ENCODE measurements at regions not wholly inside any gene's neighbourhood (a gene's known extent, or its start where the extent isn't known, plus 50 kb on each side); places are given as distances from the start of the nearest gene placed in this dataset.

DNA sequence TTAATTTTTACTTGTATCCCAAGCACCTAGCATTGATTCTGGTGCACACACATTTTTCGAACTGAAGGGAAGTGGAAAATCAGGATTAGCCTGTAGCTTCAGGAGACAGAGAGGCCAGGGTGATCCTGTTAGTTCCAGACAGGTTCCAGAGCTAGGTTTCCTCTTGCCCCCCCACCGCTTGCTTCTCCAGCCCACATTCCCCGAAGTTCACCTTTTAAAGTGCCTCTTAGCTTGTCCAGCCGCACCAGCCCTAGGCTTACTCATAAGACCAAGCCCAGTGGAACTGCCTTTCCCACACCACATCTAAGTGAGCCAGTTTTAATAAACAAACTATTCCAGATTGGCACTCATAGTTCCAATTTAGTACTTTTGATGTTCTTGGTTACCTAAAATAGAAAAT, 898.6 kb upstream of the KLHL29 start:
- DNase-seq (ENCODE audit: low spot score) = no peak

- DNase-seq (ENCODE audit: low spot score) = no peak
Measured at GRCh38 chr2:22487036-22487435, 897.9 kb upstream of the KLHL29 start.

DNA sequence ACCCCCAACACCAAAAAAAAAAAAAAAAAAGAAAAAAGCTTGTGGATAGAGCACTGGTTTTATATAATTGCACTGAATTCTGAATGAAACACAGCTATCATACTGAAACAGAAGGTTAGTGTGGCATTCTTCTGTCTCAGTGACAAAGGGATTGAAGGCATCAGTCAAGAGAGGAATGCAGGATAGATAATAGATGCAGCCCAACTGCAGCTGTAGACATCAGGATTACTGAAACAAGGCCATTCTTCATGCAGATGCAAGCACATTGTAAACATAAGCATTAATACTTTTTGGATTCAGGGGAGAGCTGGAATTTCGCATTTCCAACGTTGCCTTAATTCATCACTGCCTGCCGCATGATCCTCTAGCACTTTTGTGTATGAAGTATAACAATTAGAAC, 897.4 kb upstream of the KLHL29 start:
- DNase-seq (ENCODE audit: low spot score) = no peak

GRCh38 chr2:22491442-22491841, 893.5 kb upstream of the KLHL29 start:
- no peak for DNase-seq (ENCODE audit: low spot score)

- DNase-seq (ENCODE audit: low spot score) = no peak
Measured at GRCh38 chr2:22494156-22494555, 890.8 kb upstream of the KLHL29 start.

DNA sequence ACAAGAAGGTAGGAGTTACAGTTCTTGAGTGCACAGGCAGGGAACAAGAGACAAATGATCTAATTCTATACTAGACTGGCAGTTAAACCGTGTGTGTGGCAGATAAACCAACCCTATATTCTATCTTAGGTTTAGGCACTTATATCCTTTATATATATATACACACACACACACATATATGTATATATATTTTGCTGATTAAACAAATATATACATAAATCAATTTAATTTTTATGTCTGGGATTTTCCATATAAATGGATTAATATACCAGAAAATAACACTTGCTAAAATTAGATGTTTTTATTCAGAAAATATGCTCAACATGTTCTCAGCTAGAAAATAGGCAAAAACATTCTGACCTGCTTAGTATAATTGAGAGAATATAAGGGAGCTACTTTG, 887.9 kb upstream of the KLHL29 start:
- no peak for DNase-seq (ENCODE audit: low spot score)

- no peak for DNase-seq (ENCODE audit: low spot score)
Measured at GRCh38 chr2:22497789-22498188, 887.2 kb upstream of the KLHL29 start.

- no peak for DNase-seq (ENCODE audit: low spot score)
Measured at GRCh38 chr2:22499082-22499839, 885.7 kb upstream of the KLHL29 start.

DNA sequence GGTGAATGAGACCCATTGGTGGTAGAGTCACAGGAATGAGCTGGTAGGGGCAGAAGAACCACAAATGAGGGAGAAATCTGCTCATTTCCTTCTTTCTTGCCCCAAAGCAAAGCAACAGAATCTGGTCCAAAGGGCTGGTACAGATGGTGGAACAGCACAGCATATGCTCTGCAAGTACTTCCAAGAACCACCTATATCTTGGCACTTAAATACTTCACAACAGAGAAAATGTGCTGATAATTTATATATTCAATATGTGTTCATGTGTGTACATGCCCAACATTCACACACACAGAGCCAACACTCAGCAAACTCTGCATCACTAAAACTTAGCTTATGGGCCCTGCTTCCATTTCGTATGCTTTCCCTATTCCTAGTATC, 884.4 kb upstream of the KLHL29 start:
- no peak for DNase-seq (ENCODE audit: low spot score)

- no peak for DNase-seq (ENCODE audit: low spot score)
Measured at GRCh38 chr2:22501851-22502250, 883.1 kb upstream of the KLHL29 start.

DNA sequence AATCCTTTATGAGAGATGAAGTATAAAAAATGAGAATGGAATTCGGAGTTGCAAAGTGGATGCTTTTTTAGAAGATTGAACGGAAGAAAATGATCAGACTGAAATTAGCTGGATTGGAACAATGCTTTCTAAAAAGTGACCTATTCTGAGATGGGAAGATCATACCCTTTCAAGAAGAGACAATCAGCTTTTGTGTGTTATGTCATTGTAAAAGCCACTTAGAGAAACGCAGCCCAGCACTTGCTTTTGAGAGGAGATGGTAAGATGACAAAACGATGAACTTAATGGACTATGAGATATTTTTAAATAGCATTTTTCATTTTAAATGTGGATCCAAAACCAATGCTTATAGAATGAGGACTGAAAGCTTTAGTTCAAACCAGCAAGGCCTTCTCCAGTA, 871.4 kb upstream of the KLHL29 start:
- no peak for DNase-seq (ENCODE audit: low spot score)

DNA sequence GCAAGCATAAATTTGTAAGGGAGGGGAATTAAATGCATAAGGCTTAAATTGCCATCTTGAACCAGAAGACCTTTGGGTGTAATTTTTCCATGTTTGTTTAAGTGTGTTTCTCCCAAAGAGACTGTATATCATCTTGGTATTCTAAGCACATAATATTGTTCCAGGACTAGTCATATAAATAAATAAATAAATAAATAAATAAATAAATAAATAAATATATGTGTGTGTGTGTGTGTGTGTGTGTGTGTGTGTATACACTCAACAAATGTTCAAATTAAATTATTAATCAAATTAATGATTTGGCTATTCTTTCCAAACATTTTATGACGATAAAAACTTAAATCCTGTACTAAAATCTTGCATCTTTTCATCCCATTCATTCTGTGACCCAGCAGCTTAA, 867.8 kb upstream of the KLHL29 start:
- no peak for DNase-seq (ENCODE audit: low spot score)

GRCh38 chr2:22518641-22519040, 866.3 kb upstream of the KLHL29 start:
- DNase-seq (ENCODE audit: low spot score) = no peak

GRCh38 chr2:22520369-22521288, 864.4 kb upstream of the KLHL29 start:
- no peak for DNase-seq (ENCODE audit: low spot score)

GRCh38 chr2:22521620-22522019, 863.4 kb upstream of the KLHL29 start:
- DNase-seq (ENCODE audit: low spot score) = no peak

DNA sequence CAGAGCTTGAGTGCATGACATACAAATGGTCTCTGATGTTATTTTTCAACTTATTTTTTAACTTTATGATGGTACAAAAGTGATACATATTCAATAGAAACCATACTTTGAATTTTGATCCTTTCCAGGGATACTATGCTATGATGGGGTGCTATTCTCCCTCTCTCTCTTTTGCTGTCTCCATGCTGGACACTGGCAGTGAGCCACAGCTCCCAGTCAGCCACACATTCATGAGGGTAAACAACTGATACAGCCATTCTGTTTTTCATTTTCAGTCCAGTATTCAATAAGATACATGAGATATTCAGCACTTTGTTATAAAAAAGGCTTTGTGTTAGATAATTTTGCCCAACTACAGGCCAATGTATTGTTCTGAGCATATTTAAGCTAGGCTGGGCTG, 859.3 kb upstream of the KLHL29 start:
- no peak for DNase-seq (ENCODE audit: low spot score)

- no peak for DNase-seq (ENCODE audit: low spot score)
Measured at GRCh38 chr2:22530131-22530530, 854.8 kb upstream of the KLHL29 start.

- DNase-seq (ENCODE audit: low spot score) = no peak
Measured at GRCh38 chr2:22536133-22536532, 848.8 kb upstream of the KLHL29 start.

- DNase-seq (ENCODE audit: low spot score) = no peak
Measured at GRCh38 chr2:22554453-22554852, 830.5 kb upstream of the KLHL29 start.

DNA sequence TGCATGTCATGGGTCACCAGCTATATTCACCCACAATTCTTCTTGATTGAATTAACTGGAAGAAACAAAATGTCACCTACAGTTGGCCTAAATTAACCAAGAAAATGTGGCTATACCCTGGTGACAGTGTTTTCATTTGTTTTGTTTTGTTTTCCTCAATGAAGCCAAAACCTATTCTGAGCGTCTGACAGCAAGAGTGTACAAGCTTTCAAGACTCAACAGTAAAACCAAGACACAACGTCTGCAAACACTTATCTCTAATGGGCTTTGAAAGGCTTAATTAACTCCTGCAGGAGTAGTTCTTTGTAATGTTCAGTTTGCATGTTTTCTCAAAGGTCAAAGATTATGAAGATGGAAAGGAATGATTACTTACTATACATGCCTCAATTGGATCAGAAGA, 827.6 kb upstream of the KLHL29 start:
- DNase-seq (ENCODE audit: low spot score) = no peak

DNA sequence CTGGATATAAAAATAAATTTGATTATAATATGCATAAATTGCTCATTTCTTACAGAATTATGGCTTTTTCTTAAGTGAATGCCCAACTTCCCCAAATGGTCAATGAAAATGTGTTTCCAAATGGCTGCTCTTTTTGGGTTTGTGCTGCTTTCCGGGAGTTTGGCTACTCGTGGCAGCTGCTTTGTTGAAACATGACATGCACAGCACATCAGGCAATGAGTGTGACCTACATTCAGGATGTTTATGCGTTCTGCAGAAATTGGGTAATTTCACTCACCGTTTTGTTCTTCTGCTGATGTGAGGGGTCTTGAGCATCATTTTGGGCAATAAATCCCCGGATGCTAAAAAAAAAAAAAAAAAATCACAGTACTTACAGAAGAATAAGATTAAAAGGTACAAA, 825.0 kb upstream of the KLHL29 start:
- no peak for DNase-seq (ENCODE audit: low spot score)

- no peak for DNase-seq (ENCODE audit: low spot score)
Measured at GRCh38 chr2:22579341-22579740, 805.6 kb upstream of the KLHL29 start.

DNA sequence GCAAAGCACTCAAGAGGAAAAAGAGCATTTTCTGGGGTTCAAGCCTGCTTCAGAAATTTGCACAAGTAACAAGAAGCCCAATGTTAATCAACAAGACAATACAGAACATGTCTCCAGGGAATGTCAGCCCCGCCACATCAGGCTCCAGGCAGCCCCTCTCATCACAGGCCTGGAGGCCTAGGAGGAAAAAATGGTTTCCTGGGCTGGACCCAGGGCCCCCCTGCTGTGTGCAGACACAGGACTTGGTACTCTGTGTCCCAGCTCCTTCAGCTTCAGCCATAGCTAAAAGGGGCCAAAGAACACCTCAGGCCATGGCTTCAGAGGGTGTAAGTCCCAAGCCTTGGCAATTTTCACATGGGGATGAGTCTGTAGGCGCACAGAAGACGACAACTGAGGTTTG, 802.9 kb upstream of the KLHL29 start:
- no peak for DNase-seq (ENCODE audit: low spot score)
